Stimulated activated CD4-positive, alpha-beta T cell treated with anti-CD3 and anti-CD28 coated beads, TNF-alpha, amount 100 ng/mL, for 24 hours (primary cell): ENCODE measurements at regions not wholly inside any gene's neighbourhood (a gene's known extent, or its start where the extent isn't known, plus 50 kb on each side); places are given as distances from the start of the nearest gene placed in this dataset.
A peak's percentile ranks its signal among the peaks of the same experiment; 100 is the strongest.
"Not testable (repeated sequence)": the region's sequence is repeated elsewhere in the genome, so short reads cannot be mapped to it uniquely, and the experiment has no call there.

Source experiments
- DNase-seq, 3 experiments: peaks; one replicate each; pipeline ENCODE4 v3.0.0-alpha.2; 2020; ENCODE audit warnings: low read depth in 3 of 3

DNA sequence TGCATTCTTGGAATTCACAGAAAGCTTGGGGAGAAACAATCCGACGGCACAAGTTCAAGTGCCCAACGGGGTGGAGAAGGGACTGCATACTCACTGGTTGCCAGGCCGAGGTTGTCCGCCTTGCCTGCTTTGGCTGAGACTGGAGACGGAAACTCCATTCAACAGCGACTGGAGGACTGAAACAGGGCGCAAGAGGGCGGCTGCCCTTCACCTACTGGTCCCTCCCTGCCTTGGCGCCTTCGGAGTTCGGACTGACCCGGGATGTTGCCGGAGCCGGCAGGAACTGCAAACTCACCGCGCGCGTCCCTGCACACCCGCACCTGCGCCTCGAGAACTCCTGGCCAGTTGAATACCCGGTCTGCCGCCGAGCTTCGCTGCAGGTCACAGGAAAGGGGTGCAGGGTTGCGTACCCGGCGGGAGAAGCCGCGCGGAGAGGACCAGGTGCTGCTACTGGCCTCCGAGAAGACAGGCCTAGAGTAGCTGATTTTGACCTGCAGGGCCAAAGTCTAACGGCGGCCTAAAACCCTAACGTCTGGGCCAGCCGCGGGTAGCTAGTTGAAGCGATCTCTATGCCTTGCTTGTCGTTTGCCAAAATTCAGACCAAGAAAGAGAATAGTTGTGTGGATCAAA lies 132.9 kb downstream of the FAM72B start:
- DNase-seq = not testable (repeated sequence)

DNA sequence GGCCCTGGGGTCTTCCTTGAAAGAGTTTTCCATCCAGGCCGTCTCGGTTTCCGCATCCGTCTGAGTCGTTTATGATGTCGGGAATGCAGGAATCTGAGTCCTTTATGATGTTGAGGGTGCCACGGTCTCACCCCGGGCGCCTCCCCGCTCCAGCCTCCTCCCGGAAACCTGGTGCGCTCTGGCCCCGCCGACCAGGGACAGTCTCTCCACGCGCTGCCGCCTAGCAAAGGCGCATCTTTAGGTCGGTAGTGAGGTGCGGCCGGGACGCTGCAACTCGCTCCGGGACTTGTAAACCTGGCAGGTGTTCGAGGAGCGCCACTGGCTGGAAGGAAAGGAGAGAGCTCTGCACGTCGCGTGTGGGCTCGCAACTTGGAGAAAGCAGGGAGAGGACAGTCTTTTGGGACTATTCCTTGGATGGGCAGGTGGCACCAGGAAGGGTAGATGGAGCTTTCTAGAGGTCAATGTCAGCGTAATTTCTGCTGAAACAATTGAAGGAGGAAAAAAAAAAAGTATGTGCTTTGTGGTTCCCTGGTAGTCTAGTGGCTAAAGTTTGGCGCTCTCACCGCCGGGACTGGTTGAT lies 132.0 kb downstream of the FAM72B start:
- not testable (repeated sequence) for DNase-seq

DNA sequence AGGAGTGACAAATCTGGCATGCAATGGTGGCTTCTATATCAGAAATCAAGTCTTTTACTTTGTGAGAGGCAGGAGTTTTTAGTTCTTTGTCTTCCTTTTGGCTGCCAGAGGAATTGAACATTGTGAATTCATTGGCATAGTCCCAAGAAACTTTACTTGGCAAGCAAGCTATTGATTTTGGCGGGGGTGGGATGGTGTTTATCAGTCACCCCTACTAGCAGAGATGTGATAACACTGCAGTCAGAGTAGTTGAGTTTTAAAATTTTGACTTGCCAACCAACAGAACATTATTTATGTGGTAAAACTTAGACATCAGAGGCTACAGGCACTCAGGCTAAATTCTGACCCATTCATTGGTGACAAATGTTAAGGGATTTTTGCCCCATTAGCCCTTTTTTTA lies 129.2 kb downstream of the FAM72B start:
- DNase-seq = not testable (repeated sequence)

DNA sequence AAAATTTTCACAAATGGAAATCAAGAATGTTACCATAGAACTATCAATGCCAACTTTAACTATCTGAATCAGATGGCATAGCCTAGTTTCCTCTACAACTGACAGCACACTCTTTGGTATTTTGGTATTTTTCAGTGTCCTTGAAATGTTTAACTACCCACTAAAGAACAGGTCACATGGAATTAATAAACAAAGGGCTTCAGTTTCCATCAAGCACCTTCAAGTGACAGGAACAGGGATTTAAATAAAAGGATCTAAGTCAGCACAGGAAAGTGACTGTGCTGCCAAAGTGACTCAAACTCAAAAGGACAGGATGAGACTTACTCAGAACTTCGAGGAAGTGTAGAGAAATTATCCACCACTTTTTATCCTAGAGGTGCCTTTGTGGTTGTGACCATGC lies 117.2 kb downstream of the FAM72B start:
- DNase-seq = not testable (repeated sequence)

- not testable (repeated sequence) for DNase-seq
Measured at GRCh38 chr1:121068738-121069499, 115.2 kb downstream of the FAM72B start.

GRCh38 chr1:121073852-121074251 lies 110.3 kb downstream of the FAM72B start:
- DNase-seq = not testable (repeated sequence)

- not testable (repeated sequence) for DNase-seq
Measured at GRCh38 chr1:121075254-121075805, 108.8 kb downstream of the FAM72B start.

DNA sequence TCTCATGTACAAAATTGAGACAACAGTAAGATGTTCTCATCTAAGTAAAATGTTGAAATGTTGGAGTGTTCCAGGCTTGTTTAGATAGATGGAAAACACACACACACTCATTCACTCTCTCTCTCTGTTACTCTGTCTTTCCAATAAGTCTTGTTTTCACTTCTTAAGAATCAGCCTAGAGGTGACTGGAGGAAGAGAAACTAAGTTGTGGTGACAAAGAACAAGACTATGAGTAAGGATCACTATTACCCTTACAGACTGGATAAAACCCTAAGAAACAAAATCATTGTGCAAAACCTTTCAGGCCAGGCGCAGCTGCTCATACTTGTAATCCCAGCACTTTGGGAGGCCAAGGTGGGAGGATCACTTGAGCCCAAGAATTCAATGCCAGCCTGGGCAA lies 107.5 kb downstream of the FAM72B start:
- DNase-seq = not testable (repeated sequence)

GRCh38 chr1:121079655-121080054 lies 104.5 kb downstream of the FAM72B start:
- not testable (repeated sequence) for DNase-seq

GRCh38 chr1:121080197-121080903 lies 103.8 kb downstream of the FAM72B start:
- not testable (repeated sequence) for DNase-seq

DNA sequence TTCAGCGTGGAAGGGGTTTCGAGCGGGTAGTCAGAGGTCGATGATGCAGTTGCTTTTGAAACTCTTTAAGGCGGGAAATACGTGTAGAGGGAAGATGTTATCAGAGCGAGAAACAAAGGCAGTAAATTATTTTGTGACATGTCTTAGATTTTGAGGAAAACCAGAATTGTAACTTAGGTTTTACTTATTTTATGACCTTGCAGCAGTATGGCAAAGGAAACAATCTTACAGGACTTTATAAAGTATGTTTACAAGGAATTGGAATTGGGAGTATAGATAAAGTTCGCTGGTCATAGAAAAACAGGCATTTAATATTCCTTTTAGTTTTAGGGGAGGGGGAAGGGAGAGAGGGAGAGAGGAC lies 103.3 kb downstream of the FAM72B start:
- DNase-seq = not testable (repeated sequence)

DNA sequence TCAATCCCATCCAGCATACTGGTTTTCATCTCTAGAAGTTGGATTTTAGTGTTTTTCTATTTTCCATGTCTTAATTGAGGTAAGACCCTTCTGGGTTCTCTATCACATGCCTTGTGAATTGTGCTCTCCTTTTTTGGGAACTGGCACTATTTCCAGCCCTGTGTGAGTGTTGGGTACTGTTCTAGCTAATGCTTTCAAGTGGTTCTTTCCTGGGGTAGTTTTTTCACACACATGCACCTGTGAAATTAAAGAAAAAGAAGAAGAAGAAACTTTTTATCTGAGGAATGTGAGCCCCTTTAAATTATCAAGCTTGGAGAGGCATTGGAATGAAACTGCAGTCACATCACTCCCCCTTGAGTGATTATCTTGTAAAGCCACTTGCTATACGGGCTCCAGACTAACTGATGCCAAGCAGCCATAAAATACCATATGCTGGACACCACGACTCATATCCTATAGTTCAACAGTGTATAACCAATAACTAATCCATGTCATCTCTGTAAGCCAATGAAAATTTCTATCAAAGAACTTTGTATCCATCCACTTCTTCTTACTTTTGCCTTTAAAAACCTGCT lies 102.4 kb downstream of the FAM72B start:
- DNase-seq = not testable (repeated sequence)

DNA sequence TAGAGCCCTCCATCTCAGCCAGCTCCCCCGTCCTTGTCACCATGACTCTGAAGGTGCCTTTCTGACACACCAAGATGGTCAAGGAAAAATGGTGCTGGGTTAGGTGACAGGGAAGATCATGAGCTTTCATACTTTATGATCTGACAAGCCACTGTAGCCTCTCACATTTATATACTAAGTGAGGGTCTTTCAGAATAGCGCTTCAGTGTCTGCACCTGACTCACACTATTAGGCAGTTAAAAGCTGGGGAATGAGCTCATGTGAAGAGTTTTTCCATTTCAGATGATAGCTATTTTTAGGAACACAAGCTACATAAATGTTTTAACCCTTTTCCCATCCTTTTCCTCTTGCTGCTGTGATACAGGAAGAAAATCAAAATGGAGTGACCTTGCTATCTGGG lies 101.1 kb downstream of the FAM72B start:
- not testable (repeated sequence) for DNase-seq

GRCh38 chr1:121086249-121086648 lies 97.9 kb downstream of the FAM72B start:
- DNase-seq = not testable (repeated sequence)

GRCh38 chr1:121087221-121087620 lies 96.9 kb downstream of the FAM72B start:
- DNase-seq = not testable (repeated sequence)

DNA sequence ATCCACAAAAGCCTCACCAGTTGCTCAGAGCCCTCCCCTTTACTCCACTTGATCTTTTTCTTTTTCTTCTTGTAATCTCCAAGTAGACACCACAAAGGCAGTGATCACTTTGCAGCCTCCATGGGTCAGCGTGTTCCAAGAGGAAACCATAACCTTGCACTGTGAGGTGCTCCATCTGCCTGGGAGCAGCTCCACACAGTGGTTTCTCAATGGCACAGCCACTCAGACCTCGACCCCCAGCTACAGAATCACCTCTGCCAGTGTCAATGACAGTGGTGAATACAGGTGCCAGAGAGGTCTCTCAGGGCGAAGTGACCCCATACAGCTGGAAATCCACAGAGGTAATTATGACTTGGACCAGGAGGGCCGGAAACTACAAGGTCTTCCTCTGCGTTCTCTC lies 95.6 kb downstream of the FAM72B start:
- not testable (repeated sequence) for DNase-seq

DNA sequence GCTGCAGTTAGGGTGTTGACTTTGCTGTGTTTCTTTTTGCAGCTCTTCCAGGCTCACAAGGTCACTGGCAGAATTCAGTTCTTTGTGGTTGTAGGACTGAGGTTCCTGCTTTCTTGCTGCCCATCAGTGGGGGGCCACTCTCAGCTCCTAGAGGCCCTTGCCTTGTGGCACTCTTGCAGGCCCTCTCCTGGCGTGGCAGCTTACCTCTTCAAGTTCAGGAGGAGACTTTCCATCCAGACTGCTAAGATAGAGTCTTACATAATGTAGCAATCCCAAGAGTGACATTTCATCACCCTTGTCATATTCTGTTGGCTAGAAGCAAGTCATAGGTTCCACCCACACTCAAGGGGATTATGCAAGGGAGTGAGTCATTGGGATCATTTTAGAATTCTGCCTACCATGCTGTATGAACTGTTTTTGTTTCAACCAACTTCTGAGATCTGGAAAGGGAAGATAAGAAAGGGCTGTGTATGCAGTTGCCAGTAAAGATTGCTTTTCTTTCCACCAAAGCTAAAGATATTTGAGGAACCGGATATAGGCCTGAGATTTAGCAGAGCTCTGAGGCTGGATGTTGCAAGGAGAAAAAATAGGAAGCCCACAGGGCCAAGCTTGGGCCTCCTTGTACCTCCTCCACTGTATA lies 91.7 kb downstream of the FAM72B start:
- not testable (repeated sequence) for DNase-seq

DNA sequence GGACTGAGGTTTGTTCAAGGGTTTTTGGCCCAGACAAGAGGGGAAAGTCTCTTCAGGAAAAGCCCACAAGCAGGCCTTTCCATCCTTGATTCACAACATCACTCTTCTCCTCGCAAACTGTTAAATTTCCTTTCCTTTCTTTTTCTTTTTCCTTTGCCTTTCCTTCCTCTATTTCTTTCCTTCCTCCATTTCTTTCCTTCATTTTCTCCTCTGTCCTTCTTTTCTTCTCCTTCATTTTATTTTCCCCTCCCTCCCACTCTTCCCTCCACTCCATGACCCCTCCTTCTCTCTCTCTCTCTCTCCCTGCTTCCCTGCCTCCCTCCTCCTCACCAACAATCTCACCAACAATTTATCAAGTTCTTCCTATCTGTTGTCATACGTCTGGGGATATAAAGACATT lies 89.1 kb downstream of the FAM72B start:
- not testable (repeated sequence) for DNase-seq

GRCh38 chr1:121097127-121097866 lies 86.8 kb downstream of the FAM72B start:
- DNase-seq = peak; percentile 68 to 79 (median 71)

DNA sequence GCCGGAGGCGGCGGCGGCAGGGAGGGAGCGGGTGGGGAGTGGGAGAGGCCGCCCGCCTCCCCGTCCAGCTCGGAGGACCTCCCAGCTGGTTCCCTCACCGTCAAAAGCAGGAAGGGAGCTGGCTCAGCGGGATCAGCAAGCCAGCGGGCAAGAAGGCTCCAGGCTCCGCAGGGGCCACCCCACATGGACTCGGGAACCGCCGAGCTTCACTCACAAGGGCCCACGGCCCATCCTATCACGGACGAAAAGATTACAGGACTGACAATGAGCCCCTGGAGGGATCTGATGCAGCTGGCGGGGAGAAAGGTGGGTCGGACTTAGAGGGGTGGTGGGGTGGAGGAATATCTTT lies 86.3 kb downstream of the FAM72B start:
- not testable (repeated sequence) for DNase-seq
